Epithelial cell of esophagus (primary cell): ENCODE measurements at regions not wholly inside any gene's neighbourhood (a gene's known extent, or its start where the extent isn't known, plus 50 kb on each side); places are given as distances from the start of the nearest gene placed in this dataset.

Source experiments
- DNase-seq: peaks from one replicate; pipeline ENCODE4 v3.0.0; 2010; ENCODE audit warnings: low read depth
- H3K4me3 ChIP-seq: 2 replicates; pipeline ENCODE4 v1.5.1; 2011; ENCODE audit warnings: mild to moderate bottlenecking, low read length, control low read depth
- TF ChIP-seq, protein P1 (sequence below): IDR thresholded peaks from 2 replicates; pipeline ENCODE4 v1.5.1; 2011; ENCODE audit warnings: low read depth, mild to moderate bottlenecking, low read length, control low read depth, inconsistent platforms; ENCODE audit not compliant: insufficient read depth; ENCODE audit errors: missing control alignments

GRCh38 chr2:241947004-241947350 lies 77.4 kb downstream of the RTP5 start:
- no peak overlapping the region for H3K4me3 ChIP-seq
- DNase-seq = no peak
- TF ChIP-seq, protein P1, sequence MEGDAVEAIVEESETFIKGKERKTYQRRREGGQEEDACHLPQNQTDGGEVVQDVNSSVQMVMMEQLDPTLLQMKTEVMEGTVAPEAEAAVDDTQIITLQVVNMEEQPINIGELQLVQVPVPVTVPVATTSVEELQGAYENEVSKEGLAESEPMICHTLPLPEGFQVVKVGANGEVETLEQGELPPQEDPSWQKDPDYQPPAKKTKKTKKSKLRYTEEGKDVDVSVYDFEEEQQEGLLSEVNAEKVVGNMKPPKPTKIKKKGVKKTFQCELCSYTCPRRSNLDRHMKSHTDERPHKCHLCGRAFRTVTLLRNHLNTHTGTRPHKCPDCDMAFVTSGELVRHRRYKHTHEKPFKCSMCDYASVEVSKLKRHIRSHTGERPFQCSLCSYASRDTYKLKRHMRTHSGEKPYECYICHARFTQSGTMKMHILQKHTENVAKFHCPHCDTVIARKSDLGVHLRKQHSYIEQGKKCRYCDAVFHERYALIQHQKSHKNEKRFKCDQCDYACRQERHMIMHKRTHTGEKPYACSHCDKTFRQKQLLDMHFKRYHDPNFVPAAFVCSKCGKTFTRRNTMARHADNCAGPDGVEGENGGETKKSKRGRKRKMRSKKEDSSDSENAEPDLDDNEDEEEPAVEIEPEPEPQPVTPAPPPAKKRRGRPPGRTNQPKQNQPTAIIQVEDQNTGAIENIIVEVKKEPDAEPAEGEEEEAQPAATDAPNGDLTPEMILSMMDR = no peak

GRCh38 chr2:241947401-241947800 lies 77.9 kb downstream of the RTP5 start:
- TF ChIP-seq, protein P1 = no peak
- H3K4me3 ChIP-seq = no peak overlapping the region
- DNase-seq = no peak

GRCh38 chr2:241947876-241948275 lies 78.3 kb downstream of the RTP5 start:
- TF ChIP-seq, protein P1 = no peak
- no peak for DNase-seq
- no peak overlapping the region for H3K4me3 ChIP-seq

DNA sequence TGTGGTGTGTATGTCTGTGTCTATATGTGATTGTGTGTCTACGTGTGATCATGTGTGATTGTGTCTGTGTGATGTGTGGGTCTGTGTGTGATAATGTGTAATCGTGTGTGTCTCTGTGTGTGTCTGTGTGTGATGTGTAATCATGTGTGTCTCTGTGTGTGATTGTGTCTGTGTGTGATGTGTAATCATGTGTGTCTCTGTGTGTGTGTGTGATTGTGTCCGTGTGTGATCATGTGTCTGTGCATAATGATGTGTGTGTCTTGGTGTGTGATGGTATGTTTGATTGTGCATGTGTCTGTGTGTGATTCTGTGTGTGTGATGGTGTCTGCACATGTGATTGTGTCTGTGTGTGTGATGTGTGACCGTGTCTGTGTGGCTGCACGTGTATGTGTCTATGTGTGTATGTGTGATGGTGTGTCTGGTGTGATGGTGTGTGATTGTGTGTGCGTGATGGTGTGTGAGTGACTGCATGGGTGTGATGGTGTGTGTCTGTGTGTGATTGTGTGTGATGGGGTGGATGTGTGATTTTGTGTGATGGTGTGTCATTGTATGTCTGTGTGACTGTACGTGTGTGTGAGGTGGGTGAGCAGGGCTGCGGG lies 78.9 kb downstream of the RTP5 start:
- H3K4me3 ChIP-seq = no peak overlapping the region
- TF ChIP-seq, protein P1 = no peak

DNA sequence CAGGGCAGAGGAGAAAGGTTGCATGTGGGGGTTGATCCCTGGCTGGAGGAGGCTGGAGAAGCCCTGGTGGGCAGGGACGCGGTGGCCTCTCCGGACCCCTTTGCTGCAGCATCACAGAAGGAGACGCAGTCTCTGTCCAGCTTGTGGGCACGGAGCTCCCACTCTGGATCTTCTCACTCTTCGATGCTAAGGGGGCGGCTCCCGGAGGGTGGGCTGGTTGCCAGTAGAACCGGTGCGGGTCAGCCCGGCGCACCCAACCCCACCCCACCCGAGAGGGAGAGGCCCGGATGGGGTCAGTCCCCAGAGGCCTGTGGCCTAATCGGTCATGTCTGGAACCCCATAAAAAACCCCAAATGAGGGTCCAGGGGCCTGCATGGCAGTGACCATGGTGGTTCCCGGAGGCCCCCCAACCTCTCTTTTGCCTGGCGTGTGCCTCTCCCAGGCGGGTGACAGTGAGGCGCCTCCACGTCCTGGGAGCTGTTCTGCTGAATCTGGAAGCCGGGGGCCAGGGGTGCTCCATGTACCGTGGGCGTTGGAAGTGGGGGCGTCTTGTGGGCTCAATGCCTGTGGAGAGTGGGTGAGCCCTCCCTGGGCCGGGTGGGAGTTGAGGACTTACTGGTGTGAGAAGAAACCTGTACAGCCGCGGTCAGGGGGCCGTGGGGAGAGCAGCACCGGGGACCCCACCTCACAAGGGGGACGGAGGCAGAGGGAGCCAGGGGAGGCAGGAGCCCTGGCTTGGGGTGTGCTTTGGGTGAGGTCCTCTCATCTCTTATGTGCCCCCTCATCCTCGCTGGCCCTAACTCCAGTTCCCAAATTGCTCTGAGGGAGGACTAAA lies 79.6 kb downstream of the RTP5 start:
- DNase-seq = no peak
- TF ChIP-seq, protein P1 = no peak
- H3K4me3 ChIP-seq = no peak overlapping the region

More for the DNA sequence above, 78.9 kb downstream of the RTP5 start:
- DNase-seq = no peak

GRCh38 chr2:241949736-241950412 lies 80.3 kb downstream of the RTP5 start:
- TF ChIP-seq, protein P1 = no peak
- no peak for DNase-seq
- H3K4me3 ChIP-seq = no peak overlapping the region
